HG03196 (cell line): ENCODE measurements at regions not wholly inside any gene's neighbourhood (a gene's known extent, or its start where the extent isn't known, plus 50 kb on each side); places are given as distances from the start of the nearest gene placed in this dataset.

ENCODE experiments used
- ATAC-seq: cut with Tn5 transposase; IDR thresholded peaks from one replicate; pipeline ENCODE4 v1.9.1; 2021; ENCODE audit not compliant: unreplicated experiment

DNA sequence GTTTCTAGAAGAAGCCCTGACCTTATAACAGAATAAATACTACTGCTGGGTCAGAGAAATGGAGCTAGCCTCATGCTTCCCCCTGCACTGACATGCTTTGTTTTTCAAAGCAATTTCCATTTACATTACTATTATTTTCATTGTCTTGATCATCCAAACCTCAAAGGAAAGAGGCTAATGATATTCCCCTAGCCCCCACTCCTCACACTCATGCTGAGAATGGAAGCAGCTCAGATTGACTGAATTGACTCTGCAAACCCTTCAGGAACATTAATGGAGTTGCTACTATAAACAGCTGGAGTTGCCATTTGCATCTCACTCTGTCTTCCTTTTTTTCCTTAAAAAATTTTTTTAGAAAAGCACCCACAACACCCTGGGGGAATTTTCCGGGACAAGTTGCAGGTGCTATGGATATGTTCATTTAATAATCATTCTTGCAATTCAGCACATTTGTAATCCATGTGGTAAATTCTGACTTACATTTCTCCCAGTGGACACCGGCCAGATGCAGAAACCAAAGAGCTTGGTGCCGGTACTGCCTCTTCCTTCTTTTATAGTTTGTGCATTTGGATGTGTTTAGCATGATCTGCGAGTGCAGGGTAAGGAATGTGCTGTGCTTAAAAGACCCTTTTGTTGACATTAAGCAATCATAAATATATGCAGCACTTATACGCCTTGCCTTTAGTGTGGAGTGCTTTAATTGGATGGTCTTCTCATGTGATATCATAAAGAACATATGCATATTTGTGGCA is 103.3 kb upstream of the OSR1 start:
- ATAC-seq: no peak

- no peak for ATAC-seq
Measured at GRCh38 chr2:19460761-19461160, 102.3 kb upstream of the OSR1 start.

DNA sequence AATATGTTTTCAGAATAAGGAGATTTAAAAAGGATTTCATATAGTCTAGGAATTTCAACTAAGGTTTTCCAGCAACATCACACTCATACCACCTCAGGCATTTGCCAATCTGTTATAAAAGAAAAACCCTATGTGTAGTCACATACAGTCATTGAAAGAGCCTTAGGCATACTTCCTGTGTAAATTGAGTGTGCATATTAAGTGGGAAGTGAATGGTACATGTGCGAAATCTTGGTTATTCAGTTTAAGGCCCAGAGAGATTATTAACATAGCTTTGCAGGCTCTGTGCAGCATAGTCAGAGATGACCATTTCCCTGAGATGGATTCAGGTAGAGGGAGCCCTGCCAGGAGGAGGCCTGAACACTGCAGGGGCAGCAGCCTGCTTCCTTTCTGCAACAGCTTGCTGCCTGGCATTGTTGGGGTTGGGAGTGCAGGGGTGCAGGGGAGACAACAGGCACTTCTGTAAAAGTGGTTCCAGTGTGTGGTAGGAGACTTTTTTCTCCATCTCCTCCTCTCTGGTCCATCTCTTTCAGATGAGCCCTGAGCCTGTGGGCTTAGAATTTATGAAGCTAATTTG is 100.1 kb upstream of the OSR1 start:
- no peak for ATAC-seq

- ATAC-seq: no peak
Measured at GRCh38 chr2:19457809-19458208, 99.4 kb upstream of the OSR1 start.

GRCh38 chr2:19456705-19457309 is 98.4 kb upstream of the OSR1 start:
- no peak for ATAC-seq

- no peak for ATAC-seq
Measured at GRCh38 chr2:19454125-19454524, 95.7 kb upstream of the OSR1 start.

- ATAC-seq: no peak
Measured at GRCh38 chr2:19442731-19443130, 84.3 kb upstream of the OSR1 start.

GRCh38 chr2:19439081-19439480 is 80.7 kb upstream of the OSR1 start:
- no peak for ATAC-seq

DNA sequence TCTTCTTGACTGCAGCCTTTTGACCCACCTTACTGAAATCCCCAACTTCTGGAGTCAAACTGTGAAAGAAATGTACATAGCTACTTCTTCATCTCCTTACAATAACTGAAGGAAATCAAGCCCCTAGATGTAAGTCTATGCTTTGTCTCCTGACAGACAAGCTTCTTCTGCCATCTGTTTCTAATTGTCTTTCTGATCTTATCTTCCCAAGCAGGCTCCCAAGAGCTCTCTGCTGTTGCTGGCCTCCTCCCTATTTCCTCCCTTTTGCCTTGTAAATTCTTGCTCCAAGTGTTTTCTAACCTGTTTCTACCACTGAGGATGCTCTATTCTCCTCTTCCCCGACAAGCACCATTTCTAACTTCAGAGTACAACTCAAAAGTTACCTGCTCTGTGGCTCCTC is 77.4 kb upstream of the OSR1 start:
- ATAC-seq: no peak

- ATAC-seq: no peak
Measured at GRCh38 chr2:19434413-19434812, 76.0 kb upstream of the OSR1 start.

DNA sequence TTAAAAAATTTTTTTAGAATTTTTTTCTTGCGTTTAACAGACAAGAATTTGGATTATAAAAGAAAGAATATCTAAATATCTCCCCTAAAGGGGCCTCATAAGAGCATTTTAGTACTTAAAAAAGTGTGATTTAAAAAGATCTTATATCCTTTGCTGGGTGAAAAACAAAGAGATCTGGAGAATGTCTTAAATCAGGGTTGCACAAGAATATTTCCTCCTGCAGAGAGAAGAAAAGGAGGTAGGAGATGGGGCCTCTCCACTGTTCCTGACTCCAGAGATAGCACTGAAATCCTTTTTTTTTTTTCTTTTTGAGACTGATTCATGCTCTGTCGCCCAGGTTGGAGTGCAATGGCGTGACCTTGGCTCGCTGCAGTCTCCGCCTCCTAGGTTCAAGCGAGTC is 68.5 kb upstream of the OSR1 start:
- ATAC-seq: no peak

GRCh38 chr2:19426144-19426543 is 67.7 kb upstream of the OSR1 start:
- ATAC-seq: no peak

GRCh38 chr2:19425419-19425818 is 67.0 kb upstream of the OSR1 start:
- ATAC-seq: no peak

DNA sequence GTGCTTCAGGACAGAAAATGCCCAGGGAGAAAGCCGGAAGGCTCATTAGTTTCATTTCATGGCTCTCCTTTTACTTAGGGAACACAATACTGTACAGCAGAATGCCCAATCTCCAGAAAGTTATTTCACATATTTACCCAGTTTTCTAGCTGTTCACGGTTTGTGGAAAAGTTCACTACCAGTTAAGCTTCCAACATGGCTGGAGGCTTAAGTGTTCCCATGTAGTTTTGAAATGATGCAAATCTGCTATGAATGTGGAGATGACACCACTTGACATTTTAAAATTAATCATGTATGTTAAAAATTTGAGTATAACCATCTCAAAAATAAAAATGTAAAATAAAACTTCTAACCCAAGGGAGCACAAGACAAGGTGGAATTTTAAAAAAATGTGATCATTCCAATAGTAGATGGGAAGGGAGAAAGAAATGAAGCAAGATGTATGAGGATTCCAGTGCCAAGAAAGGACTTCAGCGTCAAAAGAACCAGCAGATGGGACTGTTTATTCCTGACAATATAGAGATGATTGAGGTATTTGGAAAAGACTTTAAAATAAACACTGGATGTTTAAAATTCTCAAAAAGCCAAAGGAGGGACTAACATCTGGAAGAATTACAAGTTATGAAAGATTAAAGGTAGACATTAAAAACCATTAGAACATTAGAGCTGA is 60.9 kb upstream of the OSR1 start:
- ATAC-seq: no peak

DNA sequence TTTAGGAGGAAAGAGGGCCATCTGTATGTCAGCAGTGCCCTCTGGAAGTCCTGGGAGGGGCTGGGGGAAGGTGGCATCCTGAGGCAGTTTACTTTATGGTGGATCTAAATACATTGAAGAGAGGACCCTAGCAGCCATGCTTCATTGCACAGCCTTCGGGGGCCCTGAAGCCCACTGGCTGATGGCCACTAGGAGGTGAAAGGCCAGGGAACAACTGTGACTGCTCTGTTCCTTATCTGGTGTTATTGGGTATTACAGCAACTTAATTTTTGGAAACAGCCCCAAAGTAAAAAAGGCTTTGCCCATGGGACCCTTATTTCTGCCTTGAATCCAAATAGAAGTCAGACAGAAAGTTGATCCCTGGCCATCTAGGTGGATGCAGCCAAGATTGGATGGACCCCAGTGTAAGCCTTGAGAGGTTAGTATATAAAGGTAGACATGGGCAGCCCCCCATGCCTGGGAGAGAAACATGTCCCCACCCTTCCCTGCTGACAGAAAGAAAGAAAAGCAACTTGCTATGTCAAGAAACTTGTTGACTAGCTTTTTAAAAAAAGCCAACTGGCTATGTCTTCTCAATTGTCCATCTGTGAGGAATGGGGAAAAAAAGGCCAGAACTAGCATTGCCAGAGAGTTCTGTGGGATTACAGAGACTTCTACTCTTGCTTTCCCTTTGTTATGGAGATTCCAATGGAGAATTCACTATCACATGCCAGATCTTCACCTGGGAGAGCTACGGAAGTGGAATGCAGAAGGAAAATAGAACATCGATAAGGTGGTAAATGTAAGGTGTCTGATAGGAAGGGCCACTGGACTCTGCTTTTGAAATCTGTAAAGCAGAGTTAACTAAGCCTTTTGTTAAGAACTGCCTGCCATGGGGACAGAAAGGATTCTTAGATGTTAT is 58.6 kb upstream of the OSR1 start:
- ATAC-seq: no peak

GRCh38 chr2:19416083-19416482 is 57.7 kb upstream of the OSR1 start:
- no peak for ATAC-seq

- ATAC-seq: no peak
Measured at GRCh38 chr2:19409046-19409445, 50.6 kb upstream of the OSR1 start.

- no peak for ATAC-seq
Measured at GRCh38 chr2:19408592-19408991, 50.2 kb upstream of the OSR1 start.
